HG03064 (cell line): ENCODE measurements at regions not wholly inside any gene's neighbourhood (a gene's known extent, or its start where the extent isn't known, plus 50 kb on each side); places are given as distances from the start of the nearest gene placed in this dataset.
"Not testable (repeated sequence)": the region's sequence is repeated elsewhere in the genome, so short reads cannot be mapped to it uniquely, and the experiment has no call there.

ENCODE experiments used
- ATAC-seq: cut with Tn5 transposase; IDR thresholded peaks from one replicate; pipeline ENCODE4 v1.9.1; 2021; ENCODE audit warnings: low read depth; ENCODE audit not compliant: unreplicated experiment

- ATAC-seq = no peak
Observed at GRCh38 chr5:103391659-103392058, 133.1 kb downstream of the MACIR start.

- ATAC-seq = no peak
Observed at GRCh38 chr5:103389846-103390245, 131.3 kb downstream of the MACIR start.

GRCh38 chr5:103389357-103389756 is 130.8 kb downstream of the MACIR start:
- no peak for ATAC-seq

- ATAC-seq = no peak
Observed at GRCh38 chr5:103385722-103386121, 127.2 kb downstream of the MACIR start.

- not testable (repeated sequence) for ATAC-seq
Observed at GRCh38 chr5:103377638-103378037, 119.1 kb downstream of the MACIR start.

- ATAC-seq = no peak
Observed at GRCh38 chr5:103375863-103376591, 117.5 kb downstream of the MACIR start.

GRCh38 chr5:103375350-103375749 is 116.8 kb downstream of the MACIR start:
- no peak for ATAC-seq

GRCh38 chr5:103374473-103374963 is 116.0 kb downstream of the MACIR start:
- ATAC-seq = no peak

GRCh38 chr5:103373597-103374472 is 115.3 kb downstream of the MACIR start:
- no peak for ATAC-seq

- no peak for ATAC-seq
Observed at GRCh38 chr5:103371046-103371607, 112.6 kb downstream of the MACIR start.

- ATAC-seq = no peak
Observed at GRCh38 chr5:103369125-103370120, 110.9 kb downstream of the MACIR start.

GRCh38 chr5:103367702-103368101 is 109.1 kb downstream of the MACIR start:
- no peak for ATAC-seq

- ATAC-seq = no peak
Observed at GRCh38 chr5:103366918-103367549, 108.5 kb downstream of the MACIR start.

- ATAC-seq = no peak
Observed at GRCh38 chr5:103364074-103364473, 105.5 kb downstream of the MACIR start.

- no peak for ATAC-seq
Observed at GRCh38 chr5:103362211-103362610, 103.6 kb downstream of the MACIR start.

GRCh38 chr5:103360475-103360874 is 101.9 kb downstream of the MACIR start:
- no peak for ATAC-seq

- ATAC-seq = no peak
Observed at GRCh38 chr5:103358305-103358995, 99.9 kb downstream of the MACIR start.

GRCh38 chr5:103357636-103358035 is 99.1 kb downstream of the MACIR start:
- ATAC-seq = no peak
